Renal pelvis (tissue), 1 donor: ENCODE measurements at regions not wholly inside any gene's neighbourhood (a gene's known extent, or its start where the extent isn't known, plus 50 kb on each side); places are given as distances from the start of the nearest gene placed in this dataset.

Source experiments
- DNase-seq: peaks from one replicate; pipeline ENCODE4 v3.0.0-alpha.2; 2013

- DNase-seq, result no peak
These were observed 71.3 kb upstream of the BDNF start for GRCh38 chr11:27771516-27771915.

DNA sequence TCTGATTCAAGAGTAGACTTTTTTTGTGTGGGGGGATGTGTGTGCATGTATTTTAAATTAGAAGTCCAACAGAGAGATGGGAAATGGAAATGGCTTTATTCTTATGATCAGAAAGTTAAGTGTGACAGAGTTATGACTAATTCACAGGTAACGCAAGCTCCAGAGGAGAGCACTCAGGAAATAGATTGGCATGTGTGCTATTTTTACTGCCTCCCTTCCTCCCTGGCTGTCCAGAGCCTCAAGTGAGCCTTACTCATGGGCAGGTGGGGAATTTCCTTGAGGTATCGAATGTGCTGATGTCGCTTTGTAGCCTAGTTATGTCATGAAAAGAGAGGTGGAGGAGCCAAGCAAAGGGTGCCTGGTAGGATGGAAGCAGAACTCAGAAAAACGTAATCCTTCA, 70.3 kb upstream of the BDNF start:
- DNase-seq, result no peak

DNA sequence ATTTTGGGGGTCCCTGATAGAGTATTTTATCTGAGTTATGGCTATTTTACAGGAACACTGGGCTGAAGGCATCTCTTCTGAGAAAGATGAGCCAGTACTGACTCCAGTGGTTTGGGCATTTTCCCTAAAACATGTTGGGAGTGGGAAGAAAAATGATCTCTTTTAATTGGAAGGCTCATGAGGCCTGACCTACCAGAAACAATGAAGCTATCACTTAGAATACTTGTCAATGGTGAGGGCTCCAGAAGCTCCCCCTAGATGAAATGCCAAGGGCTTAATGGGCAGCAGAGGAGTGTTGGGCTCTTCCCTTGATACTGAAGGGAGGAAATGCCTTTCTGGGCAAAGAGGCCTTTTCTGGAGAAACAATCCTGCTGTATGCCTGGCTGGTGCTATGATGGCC, 63.5 kb upstream of the BDNF start:
- no peak for DNase-seq

DNA sequence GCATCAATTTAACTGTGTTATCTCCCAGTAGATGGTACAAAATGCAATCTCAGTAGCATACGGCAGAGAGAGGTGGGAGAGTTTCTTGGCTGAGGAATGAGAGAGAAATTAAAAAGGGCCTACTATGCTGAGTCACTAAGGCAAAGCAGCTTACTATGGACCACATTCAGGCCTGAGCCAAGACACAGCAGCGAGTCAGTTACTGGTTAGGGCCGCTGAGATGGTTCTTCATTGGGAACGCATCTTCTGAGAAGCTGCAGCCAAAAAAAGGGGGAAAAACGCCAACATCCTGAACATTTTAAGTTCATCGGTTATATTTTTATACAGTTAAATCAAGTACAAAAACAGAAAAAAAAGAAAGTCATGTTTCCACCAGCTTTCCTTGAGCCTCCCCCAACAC, 61.1 kb upstream of the BDNF start:
- no peak for DNase-seq

DNA sequence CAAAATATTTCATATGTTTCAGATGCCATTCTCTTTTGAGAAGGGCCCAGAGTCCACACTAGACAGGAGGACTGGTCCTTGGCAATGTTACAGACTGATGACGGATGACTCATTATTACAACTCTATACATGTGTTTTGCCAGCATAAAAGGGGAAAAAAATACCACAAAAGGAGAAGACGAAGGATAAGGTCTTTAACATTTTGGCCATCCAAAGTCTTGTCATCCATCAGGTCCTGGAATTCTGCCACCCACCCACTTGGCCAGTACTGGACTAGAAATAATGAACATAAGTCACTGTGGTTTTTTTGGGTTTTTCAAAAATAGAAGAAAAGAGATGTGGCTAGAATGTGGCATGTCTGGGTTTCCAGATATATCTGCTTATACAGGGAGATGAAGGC, 57.7 kb upstream of the BDNF start:
- no peak for DNase-seq

GRCh38 chr11:27754035-27755017, 54.1 kb upstream of the BDNF start:
- DNase-seq, result peak; percentile 71
